ENCODE measurements at regions not wholly inside any gene's neighbourhood (a gene's known extent, or its start where the extent isn't known, plus 50 kb on each side); places are given as distances from the start of the nearest gene placed in this dataset.

DNA sequence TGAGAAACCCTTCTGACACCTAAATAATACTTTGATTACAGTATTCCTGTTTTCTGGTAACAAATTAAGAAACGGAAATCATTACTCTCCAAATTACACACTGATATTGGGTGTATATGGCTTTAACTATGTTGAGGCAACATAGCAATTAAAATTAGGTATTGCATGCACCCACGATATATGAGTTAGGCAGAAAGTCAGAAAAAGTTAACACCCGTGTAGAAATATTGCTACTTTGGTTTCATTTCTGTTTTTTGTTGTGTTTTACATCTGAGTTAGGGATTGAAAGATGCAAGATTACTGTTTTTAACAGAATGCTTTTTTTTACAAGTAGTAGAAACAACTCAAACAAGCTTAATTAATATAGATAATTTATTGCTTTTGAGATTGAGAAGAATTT lies 327.8 kb downstream of the GBE1 start:
- TF ChIP-seq, protein P1, sequence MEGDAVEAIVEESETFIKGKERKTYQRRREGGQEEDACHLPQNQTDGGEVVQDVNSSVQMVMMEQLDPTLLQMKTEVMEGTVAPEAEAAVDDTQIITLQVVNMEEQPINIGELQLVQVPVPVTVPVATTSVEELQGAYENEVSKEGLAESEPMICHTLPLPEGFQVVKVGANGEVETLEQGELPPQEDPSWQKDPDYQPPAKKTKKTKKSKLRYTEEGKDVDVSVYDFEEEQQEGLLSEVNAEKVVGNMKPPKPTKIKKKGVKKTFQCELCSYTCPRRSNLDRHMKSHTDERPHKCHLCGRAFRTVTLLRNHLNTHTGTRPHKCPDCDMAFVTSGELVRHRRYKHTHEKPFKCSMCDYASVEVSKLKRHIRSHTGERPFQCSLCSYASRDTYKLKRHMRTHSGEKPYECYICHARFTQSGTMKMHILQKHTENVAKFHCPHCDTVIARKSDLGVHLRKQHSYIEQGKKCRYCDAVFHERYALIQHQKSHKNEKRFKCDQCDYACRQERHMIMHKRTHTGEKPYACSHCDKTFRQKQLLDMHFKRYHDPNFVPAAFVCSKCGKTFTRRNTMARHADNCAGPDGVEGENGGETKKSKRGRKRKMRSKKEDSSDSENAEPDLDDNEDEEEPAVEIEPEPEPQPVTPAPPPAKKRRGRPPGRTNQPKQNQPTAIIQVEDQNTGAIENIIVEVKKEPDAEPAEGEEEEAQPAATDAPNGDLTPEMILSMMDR (IDR thresholded peaks at IDR 0.05) = no peak
- TF ChIP-seq POLR2A (IDR thresholded peaks at IDR 0.05) = no peak

Measured in testis (tissue), 2 donors.